HG03045 (cell line): ENCODE measurements at regions not wholly inside any gene's neighbourhood (a gene's known extent, or its start where the extent isn't known, plus 50 kb on each side); places are given as distances from the start of the nearest gene placed in this dataset.

ENCODE experiments used
- ATAC-seq: cut with Tn5 transposase; IDR thresholded peaks from one replicate; pipeline ENCODE4 v1.9.1; 2021; ENCODE audit warnings: mild to moderate bottlenecking, moderate library complexity; ENCODE audit not compliant: unreplicated experiment

DNA sequence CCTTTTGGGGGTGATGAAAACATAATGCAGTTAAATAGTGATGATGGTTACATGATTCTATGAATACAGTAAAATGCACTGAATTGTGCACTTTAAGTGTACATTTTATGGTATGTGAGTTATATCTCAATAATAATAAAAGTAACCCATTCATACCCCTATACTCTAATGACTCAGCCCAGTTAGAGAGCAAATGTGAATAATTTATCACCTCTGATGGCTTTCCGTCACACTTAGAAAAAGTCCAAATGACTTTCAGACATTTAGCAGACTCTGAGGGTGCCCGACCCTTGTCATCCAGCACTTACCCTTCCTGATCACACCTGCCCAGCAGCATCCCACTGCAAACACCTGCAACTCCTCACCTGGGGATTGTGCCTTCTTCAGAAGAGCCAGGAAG is 148.1 kb upstream of the MAF start:
- no peak for ATAC-seq

DNA sequence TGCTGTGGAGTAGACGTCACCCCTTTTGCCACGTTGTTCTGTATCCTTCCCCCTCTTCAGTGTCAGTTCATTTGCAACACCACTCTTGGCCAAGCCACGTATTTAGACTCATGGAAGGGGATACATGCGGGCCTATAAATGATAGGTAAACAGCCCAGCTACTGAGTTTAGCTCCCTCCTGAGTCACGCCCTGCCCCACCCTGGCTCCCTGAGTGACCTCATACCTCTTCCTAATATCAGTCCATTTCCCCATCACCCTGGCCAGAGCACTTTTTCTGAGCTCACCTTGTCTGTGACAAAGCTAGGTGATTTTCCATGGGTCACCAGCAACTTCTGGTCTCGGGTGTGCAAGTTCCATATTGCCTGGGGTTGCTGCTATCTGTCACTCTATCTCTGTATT is 147.2 kb upstream of the MAF start:
- ATAC-seq = no peak

DNA sequence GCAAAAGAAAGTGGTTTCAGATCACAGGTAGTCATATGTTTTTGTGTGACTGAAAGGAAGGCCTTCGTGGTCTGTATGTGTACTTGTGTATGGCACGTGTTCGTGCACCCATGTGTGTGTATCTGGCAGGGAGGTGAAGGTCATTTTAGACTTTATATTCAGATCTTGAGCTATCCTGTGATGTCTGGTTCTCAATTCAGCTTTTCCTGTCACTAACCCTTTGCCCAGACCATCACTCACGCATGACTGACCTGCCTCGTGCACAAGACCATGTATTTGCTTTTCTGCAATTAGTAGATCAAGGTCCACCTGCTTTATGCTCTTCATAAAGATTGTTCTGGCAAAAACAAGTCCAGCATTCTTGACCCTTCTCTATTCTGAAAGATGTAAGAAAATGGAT is 139.7 kb upstream of the MAF start:
- no peak for ATAC-seq

DNA sequence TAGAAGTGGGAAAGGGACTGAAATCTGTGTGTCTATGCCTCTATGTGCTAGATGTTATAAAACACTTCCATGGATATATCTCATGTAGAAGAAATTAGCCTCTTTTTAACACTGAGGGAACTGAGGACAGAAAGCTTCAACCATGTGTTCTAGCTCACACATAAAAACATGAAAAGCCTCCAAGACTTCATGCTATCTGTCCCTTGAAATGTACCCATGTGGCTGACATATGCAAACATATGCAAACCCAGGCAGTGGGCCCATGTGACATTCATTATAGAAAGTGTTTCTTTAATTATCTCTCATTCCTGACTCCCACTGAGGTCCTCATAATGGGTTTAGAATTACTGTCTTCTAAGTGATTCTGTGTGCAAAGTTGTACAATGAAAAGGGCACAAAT is 134.7 kb upstream of the MAF start:
- ATAC-seq = no peak

DNA sequence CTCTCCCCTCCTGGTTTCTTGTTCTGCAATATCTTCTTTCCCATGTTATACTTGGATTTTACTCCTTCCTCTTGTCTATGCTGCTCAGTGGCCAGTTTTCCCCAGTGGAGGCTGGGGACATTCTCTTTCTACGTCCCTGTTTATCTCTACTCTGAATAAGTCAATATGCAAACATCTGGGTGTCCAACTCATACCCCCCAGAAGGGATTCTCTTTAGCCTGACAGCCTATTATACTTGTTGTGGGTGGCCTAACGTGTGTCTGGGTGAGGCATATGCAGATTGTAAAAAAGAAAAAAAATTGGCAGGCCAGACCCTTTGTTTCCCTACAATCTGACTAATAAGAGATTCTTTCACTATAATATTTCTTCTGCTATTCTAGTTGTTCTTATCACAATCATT is 134.2 kb upstream of the MAF start:
- ATAC-seq = no peak

DNA sequence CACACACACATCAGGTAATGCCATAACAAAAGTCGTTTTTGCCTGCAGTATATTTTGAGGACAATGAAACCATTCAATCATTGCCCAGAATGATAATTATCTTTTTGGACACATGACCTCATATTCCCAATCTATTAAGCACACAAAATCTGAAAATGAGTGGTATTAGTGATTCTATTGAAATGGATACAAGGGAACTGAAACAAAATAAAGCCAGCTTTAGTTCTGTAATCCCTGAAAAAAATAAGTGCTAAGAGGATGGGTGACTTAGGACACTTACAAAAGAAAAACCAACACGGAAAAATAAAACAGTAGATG is 128.3 kb upstream of the MAF start:
- no peak for ATAC-seq

DNA sequence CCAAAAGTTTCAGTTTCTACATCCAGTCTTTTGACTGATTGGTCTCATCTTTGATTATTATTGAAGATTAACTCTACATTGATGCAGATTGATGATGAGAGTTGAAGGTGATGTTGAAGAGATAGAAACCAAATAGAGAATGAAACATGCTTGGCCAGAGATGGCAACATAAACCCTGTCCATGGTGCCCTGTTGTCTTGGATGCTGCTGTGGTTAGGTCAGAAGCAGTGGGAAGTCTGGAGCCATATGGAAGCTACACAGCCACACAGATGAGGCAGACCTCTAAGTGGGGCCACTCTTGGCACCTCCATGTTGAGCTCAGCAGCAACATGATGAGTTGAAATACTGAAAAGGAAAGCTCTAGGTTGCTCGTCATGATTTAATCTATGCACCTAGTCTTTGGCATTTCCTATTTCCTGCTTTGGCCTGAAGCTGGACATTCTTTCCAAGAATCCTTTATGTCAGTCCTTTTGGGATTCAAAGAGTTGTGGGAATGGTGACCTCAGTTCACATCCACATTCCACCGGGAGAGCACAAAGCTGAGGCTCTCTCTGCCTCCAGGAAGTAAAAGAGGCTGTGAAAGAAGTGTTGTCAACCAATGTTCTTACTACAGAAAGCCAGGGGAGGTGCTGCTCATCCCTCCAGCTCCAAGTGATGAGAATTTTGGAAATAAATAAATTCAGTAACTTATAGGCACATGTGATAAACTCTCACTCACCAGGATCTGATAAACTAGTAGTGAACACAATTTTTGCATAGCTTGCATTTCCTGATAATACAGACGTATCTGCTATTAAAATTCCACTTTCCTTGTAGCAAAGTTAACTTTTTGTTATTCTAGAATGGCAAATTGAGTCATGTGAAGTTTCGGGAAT is 127.7 kb upstream of the MAF start:
- ATAC-seq = no peak

DNA sequence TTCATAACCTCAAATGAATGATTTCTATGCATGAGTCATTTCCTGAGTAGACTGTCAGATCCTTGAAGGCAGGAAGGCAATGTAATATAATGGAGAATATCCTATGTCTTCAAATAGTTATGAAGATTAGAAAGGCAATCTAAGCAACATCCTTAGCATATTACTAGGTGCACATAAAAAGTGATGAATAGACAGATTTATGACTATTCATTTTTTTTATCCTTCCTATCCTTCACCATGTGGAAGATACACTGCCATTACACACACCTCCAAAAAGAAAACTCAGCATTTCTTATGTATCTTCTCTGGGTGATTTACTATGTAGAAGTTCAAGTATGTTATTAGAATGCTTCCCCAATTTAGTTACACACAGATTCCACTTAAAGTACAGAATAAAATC is 126.4 kb upstream of the MAF start:
- ATAC-seq = no peak

DNA sequence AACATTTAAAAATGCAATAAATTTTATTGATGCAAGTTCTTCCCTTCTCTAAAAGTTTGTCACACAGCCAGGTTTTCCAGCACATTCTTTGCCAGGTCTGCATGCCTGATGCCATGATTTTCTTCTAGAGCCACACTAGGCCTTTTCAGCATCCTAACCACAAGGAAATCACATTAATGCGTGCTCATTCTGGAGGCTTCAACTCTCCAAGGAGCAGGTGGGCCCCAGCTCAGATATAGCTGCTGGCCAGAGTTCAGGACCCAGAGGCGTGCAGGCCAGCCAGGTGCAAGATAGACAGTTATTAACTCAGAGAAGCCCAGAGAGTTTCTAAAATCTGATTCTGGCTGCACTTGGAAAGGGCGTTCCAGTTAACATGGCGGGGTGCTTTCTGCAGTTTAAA is 124.5 kb upstream of the MAF start:
- no peak for ATAC-seq

DNA sequence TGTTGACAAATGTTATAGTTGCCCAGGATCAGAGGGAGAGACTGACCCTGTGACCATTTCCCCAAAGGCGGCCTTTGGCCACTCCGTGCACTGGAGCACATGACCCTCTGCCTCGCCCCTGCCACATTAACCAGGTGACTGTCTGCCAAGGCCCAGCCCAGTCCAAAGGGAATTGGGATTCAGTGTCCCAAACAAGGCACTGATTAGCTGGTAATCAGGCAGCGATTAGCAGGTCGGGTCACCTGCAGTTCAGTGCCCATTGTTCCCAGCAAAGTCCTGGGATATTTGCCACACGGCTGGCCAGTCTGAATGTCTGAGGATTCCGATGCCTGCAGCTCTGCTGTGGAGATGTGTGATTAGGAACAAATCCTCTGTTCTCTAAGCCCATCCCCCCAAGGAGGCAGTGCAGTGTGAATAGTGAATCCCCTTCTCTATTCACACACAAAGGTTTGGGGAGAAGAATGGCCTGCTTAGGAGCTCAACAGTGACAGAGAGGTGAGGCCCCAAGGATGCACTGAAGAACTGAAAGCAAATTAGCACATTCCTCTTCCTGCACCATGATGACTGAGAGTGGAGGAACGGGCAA is 123.1 kb upstream of the MAF start:
- no peak for ATAC-seq

DNA sequence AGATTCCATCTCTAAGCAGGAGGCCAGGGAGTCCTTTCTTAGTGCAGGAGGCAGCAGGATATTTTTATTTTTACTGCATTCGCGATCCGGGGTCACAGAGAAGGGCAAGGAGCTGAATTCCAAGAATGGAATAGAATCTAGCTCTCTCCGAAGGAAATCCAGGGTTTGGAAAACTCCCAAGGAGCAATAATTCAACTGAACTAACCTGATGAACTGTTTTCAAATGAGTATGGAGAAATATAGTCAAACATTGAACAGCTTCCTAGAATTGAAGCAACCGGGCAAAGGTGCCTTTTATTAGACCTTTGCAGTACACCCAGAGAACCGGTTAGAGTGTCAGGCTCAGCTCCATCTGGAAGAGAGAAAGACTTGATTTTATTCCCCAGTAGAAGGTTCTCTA is 120.7 kb upstream of the MAF start:
- ATAC-seq = no peak

DNA sequence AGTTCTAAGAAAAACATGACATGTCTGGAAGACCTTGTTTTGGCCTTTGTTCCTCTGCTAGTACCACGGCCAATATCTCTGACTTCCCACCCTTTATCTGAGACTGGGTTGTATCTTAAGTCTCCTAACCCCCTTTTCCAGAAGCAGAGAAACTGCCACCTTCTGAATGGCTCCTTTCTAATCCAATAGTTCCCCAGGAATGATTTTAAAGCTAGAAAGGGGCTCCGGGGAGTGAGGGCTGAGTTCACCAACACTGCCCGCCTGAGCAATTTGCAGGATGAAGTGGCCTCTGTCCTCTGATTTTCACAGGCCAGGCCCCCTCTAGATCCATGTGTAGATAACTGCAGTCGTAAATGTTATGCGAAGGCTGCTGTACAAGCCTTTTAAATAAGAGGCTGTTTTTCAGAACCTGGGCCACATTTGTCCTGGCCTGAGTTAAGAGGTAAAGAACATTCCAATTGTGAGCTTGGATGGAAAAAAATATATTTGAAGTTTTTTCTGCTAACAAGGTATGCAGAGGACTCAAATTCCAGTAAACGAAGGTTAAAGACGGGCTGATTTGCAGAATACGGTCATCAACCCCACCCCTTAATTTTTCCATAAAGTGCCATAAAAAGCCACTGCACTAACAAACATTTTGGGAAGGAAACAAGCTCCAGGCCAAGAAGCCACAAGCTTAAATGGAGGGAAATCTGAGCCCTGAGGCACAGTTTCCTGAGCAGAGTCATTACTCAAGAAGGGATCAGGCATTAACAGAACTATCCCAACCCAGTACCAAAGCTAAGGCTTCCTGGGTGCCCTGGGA is 117.0 kb upstream of the MAF start:
- ATAC-seq = no peak

DNA sequence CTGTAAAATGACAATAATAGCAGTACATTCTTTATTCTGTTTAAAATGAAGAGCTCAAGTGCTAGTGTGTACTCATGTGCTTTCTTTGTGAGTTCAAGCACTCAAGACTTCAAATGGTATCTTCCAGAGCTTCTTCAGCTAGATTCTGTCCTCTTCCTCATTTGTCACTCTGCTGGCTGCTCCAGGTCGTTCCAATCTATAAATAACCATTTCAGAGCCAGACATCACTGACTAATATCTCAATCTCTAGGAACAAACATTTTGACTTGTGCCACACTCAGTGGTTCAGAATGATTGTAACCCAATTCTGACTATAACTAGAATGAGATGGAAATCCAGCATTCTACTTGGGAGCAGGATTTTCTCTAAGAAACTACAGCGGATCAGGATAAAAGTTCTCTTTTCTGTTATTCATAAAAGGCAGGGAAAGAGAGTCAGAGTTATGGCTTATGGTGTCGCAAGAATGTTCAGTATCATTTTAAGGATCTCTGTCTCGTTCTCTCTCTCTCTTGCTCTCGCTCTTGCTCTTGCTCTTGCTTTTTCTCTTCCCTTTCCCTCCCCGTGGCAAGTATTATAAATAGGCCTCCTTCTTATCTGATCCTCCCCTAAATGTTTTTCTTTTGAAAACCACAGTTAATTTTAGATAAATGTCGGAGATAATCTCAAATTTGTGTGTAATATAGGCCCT is 116.3 kb upstream of the MAF start:
- ATAC-seq = no peak

DNA sequence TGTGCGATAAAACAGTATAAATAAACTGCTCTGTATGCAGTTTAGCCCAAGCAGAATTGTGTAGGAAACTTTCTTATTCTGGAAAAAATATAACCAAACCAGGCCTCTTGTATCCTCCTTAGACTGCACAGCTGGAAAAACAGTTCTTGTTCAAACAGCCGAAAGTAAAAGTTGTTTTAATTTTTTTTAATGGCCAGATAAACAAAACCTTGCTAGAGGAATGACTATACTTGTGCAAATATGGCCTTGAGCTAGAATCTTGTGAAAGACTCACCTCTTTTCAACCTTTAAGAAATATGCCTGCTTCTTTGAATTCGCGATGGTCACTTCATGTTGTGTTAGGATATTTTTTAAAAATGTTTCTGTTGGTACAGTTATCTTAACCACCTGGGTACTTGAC is 114.5 kb upstream of the MAF start:
- no peak for ATAC-seq

DNA sequence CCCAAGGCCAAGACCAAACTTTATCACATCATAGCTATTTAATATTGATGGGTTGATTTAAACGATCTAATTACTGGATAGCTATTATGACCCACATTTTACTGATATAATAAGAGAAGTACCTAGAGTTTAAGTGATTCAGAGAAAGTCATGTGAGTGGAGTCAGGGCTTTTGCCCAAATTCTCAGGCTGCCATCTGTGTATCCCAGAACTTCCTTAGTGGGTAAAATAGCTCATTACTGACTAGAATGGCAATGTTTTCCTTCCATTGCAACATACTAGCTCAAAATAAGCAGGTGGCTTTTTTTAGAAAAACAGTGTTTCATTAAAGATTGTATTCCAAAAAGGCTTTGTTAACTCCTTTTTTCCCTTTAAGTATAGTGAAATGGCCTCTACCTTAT is 113.9 kb upstream of the MAF start:
- ATAC-seq = no peak

DNA sequence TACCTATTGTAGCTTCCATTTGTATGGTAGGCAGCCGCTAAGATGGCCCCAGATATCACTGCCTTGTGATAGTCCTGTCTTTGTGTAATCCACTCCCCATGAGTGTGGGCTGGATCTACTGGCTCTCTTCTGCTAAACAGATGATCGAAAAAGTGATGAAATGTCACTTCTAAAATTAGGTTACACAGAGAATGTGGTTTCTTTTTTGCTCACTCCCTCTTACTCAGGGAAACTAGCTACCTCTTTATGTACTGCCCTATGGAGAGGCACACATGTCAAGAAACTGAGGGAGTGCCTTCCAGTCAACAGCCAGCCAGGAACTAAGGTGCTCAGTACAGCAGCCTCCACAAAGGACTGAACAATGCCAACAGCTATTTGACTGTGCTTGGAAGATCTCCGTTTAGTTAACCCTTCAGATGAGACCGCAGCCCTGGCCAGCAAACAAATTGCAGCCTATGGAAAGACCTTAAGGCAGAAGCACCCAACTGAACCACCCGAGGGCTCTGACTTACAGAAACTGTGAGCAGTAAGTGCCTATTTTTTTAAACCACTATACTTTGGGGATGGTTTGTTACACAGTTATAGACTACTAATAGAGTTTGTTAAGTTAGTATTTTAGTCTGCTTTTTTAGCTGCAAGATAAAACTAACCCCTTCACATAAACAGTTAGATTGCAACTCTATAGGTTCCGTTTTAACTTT is 113.2 kb upstream of the MAF start:
- ATAC-seq = no peak

DNA sequence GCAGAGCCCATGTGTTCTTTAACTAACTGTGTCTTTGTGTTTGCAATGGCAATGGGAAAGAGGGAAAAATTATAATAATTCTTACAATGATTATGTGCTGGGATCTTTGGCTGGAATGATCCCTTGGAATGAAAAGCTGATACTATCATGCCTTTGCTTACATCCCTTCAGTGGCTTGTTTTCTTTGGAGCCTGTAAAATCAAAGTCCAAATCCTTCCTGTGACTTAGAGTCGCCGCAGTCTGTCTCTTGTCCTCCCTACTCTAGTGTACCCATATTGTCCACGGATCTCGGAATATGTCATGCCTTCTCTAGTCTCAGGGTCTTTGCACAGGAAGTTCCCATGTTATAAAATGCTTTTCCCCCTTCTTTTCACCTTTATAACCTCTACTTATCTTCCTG is 111.7 kb upstream of the MAF start:
- ATAC-seq = no peak

DNA sequence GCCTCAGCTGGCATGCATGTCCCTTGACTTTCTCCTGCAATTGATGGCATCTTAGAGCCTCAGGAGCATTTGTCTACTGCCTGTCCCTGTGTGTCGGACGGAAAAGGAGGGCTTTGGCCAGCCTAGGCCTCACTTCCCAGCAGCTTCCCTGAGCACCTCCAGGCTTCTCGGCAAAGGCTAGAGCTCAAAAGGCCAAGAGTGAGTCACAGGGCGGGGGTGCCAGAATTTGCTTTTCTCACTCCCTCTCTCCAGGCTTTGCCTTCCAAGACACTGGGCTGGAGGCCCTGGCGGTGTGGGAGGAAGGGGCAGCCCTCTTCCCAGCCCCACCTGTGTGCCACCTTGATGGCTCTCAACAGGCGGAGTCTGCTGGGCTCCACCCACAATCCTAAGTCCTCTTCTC is 107.3 kb upstream of the MAF start:
- no peak for ATAC-seq

DNA sequence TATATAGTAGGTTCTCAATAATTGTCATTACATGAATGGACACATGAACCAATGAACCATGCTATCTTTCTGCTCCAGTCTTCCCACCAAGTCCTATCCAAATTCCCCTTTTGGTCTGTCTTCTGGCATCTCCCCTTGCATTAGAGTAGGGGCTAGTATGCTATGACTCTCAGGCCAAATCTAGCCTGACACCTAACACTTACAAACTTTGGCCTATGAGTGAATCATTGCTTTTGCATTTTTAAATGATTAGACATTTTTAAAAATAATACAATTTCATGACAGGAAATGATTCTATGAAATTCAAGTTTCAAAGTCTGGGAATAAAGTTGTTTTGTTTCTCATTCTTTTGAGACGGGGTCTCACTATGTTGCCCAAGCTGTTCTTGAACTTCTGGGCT is 102.5 kb upstream of the MAF start:
- ATAC-seq = no peak

DNA sequence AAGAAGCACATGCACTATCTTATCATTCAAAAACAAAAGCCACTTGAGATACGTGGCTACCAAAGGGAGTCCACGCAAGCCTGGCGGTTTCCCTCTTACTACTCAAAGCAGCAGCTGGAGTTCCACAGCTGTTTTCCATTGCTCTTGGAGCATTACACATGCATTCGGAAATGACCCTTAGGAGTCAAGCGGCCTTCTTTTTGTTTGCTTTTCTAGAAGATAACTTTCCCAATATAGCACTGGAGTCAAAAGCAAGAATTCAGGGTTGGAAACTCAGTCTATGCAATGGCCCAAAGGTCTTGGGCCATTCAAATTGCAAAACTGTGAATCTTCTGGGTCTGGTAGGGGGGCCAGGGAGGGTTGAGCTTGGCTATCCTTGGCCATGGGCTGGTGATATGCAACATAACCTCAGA is 97.8 kb upstream of the MAF start:
- ATAC-seq = no peak

DNA sequence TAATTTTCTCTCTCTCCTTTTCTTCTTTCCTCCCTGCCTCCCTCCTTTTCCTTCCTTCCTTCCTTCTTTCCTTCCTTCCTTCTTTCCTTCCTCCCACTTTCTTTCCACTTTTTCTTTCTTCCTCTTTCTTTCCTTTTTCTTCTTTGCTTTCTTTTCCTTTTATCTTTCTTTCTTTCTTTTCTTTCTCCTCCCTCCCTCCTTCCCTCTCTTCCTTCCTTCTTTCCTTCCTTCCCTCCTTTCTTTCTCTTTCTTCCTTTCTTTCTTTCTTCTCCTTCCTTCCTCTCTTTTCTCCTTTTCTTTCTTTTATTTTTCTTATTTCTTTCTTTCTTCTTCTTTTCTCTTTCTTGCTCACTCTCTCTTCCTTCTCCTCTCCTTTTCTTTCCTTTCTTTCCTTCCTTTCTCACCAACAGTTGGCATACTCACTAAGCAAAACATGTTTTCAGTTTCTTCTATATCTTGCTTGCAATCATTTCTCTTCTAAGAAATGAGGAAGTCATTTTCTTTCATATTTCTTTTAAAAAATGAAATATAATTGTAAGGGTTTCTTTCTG is 97.1 kb upstream of the MAF start:
- ATAC-seq = no peak
